ENCODE measurements at regions not wholly inside any gene's neighbourhood (a gene's known extent, or its start where the extent isn't known, plus 50 kb on each side); places are given as distances from the start of the nearest gene placed in this dataset.
"Not testable (repeated sequence)": the region's sequence is repeated elsewhere in the genome, so short reads cannot be mapped to it uniquely, and the experiment has no call there.

DNA sequence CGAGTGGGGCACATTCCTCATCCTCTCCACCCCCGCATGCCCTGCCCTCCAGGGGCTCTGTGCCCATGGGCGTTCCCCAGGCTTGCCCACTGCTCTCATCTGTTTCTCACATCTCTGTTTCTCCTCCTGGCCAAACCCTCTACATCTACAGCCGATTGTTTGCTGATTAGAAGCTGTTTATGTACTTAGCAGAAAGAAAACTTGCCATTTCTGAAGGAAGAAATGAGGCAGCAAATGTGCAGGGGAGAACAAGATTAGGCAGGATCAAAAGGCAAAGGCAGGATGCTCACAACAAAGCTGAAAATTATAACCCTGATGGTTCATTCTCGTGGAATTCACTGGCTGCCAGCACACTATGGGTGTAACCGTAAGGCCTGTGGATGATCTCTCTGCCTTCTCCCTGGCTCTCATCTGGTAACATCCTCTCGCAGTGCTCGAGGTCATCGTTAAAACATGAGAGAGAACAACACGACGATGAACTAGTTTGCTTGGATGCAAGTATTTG, 111.6 kb upstream of the KLF14 start:
- DNase-seq (ENCODE audit: low read depth in 4 of 4, low spot score in 1 of 4), result no peak

DNA sequence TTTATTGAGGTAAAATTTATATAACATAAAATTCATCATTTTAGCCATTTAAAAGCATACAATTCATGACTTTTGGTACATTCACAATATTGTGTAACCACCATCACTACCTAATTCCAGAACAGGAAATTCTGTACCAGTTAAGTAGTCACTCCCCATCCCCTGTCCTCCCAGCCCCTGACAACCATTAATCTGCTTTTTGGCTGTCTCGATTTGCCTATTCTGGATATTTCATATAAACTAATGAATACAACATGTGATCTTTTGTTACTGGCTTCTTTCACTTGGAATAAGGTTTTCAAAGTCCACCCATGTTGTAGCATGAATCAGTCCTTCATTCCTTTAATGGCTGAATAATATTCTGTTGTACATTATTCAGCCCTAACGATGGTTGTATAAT, 115.6 kb upstream of the KLF14 start:
- no peak for DNase-seq (ENCODE audit: low read depth in 4 of 4, low spot score in 1 of 4)

DNA sequence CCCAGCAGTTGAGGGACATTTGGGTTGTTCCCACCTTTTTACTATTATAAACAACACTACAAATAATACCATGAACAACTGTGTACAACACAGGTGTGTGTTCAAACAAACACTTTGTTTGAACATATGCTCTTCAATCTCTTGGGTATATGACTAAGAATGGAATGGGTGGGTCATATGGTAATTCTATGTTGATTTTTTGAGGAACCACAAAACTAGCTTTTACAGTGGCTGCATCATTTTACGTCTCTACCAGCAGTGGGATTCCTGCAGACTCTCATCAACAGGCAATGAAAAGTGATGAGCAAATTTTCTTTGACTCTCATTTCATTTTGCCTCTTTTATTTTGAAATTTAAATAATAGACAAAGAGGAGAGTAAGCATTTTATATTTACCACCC, 116.9 kb upstream of the KLF14 start:
- no peak for DNase-seq (ENCODE audit: low read depth in 4 of 4, low spot score in 1 of 4)

DNA sequence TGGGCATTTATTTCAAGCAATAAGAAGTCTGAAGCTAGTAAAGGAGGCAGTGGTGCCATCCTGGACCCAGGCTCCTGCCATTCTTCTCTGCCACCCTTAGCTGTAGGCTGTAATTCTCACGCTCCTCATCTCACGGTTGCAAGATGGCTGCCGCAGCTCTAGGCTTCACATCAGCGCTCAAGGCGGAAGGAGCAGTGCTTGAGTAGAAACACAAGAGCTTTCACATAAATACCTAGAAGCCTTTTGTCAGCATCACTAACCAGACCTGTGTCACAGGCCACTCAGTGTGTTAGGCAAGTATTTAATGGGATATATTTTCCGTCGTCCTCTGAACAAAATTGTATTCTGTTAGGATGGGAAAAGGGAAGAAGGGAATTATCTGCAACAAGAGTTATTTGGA, 118.9 kb upstream of the KLF14 start:
- DNase-seq (ENCODE audit: low read depth in 4 of 4, low spot score in 1 of 4), result no peak

DNA sequence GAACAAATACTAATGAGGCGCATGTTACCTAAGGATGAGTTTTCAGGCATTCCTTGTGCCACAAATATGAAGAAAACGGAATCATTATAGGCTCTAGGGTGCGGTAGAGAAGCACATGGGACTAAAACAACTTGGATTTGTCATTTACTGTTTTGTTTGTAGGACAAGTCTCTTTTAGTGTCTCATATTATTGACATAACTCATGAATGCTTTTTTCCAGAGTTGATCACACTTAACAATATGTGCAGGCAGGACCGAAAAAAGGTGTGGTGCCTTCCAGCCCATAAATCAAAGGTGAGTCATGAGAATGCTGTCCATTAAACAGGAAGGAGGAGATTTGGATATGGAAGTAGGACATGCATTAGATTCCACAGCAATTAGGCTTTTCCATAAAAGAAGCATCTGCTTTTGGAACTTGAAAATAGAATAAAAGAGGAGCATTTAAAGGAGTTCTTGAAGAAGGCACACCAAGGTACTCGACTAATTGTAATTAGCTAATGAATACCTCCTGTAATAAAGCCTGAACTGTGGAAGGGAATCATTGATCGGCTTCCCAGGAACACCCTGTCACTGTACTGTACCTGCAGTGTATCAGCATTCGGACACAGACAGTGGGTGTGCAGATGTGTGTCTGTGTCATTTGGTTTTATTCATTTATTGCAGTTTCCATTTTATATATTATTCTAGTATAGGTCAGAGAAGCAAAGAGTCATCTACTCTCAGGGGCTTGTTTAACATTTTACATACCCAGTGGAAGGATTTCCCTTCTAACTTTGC, 119.7 kb upstream of the KLF14 start:
- DNase-seq (ENCODE audit: low read depth in 4 of 4, low spot score in 1 of 4), result no peak

DNA sequence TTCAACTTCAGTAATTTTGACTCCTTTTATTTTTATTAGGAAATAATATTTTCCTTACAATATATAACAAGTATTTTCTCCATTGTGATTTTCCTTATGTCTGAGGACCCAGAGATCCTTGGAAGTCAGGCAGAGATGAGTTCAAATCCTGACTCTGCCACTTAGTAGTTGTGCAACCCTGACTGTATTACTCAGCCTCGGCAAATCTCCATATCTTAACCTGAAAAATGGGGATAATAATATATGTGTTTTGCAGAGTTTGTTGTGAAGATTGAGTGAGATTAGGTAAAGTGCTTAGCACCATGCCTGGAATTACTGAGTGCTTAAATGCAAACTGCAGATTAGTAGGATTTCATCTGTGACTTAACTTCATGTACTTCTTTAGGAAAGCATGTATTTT, 120.5 kb upstream of the KLF14 start:
- DNase-seq (ENCODE audit: low read depth in 4 of 4, low spot score in 1 of 4), result no peak

DNA sequence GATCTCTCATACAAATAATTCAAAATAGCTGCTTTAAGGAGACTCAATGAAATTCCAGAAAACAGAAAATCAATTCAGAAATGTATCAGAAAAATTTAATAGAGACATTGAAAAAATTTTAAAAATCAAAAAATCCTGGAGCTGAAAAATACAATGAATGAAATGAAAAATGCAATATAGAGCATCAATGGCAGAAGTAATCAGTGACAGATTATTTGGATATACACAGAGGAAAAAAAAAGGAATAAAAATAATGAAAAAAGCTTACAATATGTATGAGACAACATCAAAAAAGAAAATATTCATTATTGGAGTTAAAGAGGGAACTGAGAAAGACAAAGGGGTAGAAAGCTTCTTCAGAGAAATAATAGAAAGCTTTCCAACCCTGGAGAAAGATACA, 122.9 kb upstream of the KLF14 start:
- no peak for DNase-seq (ENCODE audit: low read depth in 4 of 4, low spot score in 1 of 4)

DNA sequence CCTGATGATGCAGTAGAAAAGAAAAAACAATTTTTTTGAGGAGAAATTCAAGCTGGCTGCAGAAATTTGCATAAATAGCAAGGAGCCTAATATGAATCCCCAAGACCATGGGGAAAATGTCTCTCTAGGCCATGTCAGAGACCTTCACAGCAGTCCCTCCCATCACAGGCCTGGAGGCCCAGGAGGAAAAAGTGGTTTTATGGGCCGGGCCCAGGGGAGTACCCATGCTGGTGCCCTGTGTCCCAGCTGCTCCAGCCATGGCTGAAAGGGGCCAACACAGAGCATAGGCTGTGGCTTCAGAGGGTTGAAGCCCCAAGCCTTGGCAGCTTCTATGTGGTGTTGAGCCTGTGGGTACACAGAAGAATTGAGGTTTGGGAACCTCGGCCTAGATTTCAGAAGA, 126.8 kb upstream of the KLF14 start:
- DNase-seq (ENCODE audit: low read depth in 4 of 4, low spot score in 1 of 4), result not testable (repeated sequence)

DNA sequence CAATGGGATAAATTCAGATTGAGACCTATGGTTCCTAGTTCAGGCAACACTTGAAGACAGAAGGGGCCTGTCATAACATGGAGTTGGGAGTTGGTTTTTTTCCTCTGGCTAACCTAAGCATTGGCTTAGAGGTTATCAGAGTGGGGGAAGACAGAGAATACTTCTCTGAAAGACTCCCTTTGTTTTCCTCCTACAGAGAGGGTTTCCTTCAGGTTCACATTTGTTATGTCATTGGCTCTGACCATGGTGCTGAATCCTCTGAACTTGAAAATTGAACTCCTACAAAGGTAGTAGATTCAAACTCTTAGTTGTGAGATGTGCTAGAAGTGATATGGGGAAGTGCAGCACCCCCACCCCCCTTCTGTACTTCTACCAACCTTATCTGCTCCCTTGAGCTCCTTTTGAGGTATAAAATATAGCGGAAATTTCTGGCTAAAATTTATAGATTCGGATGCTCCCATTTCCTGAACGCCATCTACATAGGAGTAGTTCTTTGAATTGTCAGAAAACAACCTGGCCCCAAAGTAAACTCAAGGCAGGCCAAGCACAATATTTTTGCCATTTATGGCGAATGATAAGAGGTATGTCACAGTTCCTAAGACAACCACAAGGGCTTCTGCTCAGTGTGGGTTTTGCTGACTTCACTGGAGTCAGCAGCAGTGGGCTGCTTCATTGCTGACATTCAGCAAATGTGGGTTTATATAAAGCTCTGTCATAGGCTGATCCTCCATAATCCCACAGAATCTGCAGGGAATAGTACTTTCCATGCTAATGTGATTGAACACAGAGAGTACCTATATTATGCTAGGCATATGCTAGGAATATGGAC, 131.6 kb upstream of the KLF14 start:
- DNase-seq (ENCODE audit: low read depth in 4 of 4, low spot score in 1 of 4), result no peak

DNA sequence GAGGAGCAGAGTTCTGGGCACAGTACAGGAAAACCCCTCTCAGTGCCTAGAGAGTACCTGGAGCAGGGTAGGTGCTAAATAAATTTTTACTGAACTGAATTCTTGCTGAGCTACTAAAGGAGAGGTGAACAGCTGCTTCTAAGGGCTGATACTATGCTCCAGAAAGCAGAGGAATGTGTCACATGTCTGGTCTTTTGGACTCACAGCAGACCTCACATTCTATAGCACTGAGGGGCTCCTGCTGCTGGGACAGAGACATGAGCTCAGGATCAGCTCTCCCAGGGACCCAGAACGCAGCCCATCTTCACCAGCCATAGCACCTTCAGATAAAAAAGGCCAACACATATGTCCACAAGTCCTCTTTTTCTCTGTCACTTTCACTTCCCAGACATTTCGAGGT, 133.0 kb upstream of the KLF14 start:
- no peak for DNase-seq (ENCODE audit: low read depth in 4 of 4, low spot score in 1 of 4)

DNA sequence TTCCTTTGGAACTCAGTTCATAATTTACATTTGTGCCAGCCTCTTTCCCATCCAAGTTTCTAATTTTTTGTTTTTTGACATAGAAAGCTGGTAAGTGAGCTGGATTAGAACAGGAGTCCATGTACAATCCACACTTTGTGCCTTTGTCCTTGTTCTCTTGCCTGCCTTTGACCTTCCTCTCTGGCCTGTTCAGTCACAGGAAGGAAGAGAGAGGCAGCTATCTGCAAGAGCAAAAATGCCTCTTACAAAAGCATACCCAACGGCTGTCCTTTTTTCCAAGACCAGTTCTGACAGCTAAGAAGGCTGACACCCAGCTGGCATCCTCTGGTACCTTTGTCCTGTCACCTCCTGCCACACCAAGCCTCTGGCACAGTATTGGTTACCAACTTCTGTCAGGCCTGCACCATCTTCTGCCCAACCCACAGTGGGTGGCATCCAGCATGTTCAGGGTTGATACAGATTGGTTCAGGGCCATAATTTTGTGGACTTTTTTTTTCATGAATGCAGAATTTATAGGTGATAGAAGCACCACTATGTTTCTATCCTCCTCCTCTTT, 133.7 kb upstream of the KLF14 start:
- no peak for DNase-seq (ENCODE audit: low read depth in 4 of 4, low spot score in 1 of 4)

DNA sequence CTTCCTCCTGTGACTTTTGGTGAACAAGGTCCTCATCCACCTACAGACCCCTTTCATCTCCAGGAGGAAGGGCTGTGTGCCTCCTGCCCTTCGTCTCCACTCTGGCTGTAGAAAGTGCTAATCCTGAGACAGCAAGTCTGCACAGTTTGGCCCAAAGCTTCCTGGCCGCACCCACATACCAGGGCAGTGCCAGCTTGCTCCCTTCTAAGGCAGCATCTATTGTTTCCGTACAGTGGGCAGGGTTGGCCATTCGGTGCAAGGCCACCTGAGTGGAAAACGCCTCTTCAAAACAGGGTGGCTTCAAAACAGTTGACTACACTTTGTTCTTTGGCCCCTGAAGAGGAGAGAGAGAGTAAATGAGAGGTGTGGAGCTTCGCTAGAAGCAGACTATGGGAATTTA, 134.1 kb upstream of the KLF14 start:
- DNase-seq (ENCODE audit: low read depth in 4 of 4, low spot score in 1 of 4), result no peak

DNA sequence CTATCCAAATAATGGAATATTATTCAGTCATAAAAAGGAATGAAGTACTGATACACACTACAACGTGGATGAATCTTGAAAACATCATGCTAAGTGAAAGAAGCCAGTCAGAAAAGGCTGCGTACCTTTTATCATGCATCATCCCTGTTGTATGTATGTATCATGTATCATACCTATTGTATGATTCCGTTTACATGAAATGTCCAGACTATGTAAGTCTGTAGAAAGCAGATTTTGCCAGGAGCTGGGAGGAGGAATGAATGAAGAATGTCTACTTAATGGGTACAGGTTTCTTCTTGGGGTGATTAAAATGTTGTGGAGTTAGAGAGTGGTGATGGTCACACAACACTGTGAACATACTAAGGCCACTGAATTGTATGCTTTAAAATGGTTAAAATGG, 135.9 kb upstream of the KLF14 start:
- DNase-seq (ENCODE audit: low read depth in 4 of 4, low spot score in 1 of 4), result no peak

DNA sequence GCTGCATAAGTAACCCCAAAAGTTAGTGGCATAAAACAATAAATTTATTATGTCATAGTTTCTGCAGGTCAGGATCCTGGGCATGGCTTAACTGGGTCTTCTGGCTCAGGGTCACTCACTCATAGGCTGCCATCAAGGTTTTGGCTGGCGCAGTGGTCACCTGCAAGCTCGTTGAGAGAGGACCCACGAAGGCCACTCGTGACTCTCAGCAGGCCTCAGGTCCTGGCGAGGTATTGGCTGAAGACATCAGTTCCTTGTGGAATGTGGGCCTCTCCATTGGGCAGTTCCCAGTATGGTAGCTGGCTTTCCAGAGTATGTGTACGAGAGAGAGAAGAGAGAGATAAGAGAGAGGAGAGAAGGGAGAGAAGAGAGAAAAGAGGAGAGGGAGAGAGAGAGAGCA, 138.3 kb upstream of the KLF14 start:
- no peak for DNase-seq (ENCODE audit: low read depth in 4 of 4, low spot score in 1 of 4)

DNA sequence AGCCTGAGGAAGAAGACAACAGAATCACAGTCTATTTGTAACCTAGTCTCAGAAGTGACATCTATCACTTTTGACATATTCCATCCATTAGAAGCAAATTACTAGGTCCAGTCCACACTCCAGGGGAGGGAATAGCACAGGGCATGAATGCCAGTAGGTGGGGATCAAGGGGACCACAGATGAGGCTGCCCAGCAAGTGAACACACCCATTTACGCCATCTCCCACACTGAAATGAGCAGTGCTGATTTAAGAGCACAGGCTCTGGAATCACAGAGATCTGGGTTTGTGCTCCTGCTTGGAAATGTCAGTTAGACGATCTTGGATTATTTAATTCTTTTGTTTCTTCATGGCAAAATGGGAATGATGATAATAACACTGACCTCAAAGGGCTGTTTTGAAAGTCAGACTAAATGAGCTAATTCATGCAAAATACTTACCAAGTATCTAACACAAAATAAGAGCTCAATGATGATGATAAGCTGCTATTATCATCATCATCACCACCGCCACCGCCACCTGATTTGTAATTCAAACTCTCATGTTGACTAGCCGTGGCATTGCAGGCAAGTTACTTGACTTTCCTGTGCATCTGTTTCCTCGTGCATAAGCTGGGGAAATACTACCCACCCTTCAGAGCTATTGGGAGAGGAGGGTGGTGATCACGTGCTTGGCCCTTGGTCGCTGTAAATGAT, 138.9 kb upstream of the KLF14 start:
- no peak for DNase-seq (ENCODE audit: low read depth in 4 of 4, low spot score in 1 of 4)

DNA sequence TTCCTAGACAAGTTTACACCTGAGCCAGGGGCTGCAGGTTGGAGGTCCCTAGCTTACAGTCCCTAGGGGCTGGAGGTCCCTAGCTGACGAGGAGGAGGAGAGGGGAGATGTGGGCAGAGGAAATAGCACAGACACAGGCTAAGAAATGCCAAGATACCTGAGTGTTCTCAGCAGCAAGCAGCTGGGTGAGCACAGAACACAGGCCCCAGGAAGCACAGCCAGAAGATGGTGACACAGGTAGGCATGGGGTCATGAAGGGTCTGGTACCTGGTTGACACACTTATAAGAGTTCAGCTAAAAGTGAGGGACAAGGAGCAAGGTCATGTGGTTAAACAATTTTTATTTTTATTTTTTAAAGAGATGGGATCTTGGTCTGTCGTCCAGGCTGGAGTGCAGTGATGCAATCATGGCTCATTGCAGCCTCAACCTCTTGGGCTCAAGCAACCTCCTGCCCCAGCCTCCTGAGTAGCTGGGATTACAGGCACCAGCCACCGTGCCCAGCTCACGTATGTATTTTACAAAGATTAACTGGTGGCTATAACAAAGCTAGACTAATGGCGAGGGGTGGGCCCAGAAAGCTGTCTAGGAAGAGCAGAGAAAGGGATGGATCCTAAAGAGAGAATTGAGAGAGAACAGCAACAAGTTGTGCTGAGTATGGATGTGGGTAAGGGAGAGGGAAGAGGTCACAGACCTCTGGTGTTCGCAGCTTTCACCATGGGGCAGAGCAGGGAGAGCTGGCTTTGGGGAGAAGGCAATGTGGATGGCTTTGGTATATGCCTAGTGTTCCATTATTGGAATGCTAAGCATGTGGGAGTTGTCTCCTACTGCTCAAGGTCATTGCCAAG, 140.3 kb upstream of the KLF14 start:
- no peak for DNase-seq (ENCODE audit: low read depth in 4 of 4, low spot score in 1 of 4)

DNA sequence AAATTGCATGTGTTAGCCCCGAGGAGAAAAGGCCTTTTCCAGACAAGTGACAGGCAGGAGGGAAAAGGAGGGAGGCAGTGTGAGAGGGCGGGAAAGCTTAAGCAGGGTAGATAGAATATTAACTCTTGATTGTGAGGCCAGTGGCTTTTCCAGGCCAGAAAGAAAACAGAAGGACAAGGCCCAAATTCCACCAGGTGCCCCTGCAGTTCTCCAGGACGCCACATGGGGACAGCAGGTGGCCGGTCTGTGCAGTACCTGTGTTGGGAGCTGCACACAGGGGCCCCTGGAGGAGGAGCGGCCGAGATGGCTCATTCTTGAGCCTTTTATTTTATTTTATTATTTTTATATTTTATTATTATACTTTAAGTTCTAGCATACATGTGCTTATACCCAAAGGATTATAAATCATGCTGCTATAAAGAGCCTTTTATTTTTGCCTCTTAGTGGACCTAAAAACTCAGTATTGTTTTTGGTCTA, 141.3 kb upstream of the KLF14 start:
- DNase-seq (ENCODE audit: low read depth in 4 of 4, low spot score in 1 of 4), result no peak

DNA sequence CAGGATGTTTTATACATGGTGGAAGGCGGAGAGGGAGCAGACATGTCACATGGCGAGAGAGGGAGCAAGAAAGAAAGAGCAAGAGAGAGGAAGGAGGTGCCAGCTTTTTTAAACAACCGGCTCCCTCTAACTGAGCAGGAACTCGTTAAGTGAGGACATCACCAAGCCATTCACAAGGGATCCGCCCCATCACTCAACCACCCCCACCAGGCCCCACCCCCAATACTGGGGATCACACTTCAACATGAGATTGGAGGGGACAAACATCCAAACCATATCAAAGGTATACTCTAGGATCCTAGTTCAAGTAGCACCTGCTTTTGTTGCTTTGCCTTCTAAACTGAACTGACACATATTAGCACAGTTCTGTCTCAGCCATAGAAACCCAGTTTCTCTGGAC, 141.9 kb upstream of the KLF14 start:
- DNase-seq (ENCODE audit: low read depth in 4 of 4, low spot score in 1 of 4), result no peak

DNA sequence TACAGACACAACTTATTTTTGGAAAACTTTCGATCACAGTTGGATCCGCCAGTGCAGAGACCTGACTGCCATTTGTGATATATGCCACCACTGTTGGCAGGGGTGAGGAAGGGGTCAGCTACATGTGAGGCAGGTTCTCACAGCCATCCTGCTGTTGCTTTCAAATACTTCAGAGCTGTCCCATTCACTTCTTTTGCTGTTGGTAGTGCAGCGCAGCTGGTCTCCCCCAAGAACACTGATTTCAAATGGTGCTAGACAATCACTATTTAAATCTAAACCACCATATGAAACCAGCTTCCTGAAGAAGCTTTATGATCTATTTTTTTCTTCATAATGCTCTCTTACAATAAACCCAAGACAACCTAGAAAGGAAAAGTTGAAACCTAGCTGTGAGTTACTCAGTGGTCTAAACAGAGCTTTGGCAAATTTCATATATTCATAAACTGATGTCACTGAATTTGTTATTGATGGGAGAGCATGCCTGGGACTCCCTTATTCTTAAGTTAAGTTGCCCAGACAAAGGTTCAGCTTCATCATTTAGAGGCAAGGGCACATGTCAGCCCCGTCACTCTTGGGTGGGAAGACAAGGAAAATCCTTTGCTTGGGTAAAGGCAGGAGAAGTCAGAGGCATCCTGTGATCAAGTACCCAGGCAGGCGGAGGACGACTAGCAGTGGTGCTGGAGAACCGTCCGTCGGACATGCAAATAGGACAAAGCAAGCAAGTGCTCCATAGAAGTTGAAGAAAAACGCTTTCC, 143.4 kb upstream of the KLF14 start:
- no peak for DNase-seq (ENCODE audit: low read depth in 4 of 4, low spot score in 1 of 4)

DNA sequence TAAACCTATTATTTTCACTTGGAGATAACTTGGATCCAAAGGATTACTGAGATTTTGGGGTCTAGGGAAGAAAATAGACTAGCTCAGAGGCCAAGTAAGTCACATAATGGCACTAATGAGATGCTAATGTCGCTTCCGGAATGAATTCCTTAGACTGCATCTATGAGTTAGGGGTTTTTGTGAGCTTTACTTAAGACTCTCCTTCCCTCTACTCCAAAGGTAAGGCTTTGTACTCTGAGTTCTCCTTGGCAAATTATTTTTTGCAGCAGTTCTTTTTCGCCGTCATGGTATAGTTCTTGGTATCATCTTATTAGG, 143.9 kb upstream of the KLF14 start:
- DNase-seq (ENCODE audit: low read depth in 4 of 4, low spot score in 1 of 4), result no peak
